CD4-positive, alpha-beta memory T cell (primary cell): ENCODE measurements at regions not wholly inside any gene's neighbourhood (a gene's known extent, or its start where the extent isn't known, plus 50 kb on each side); places are given as distances from the start of the nearest gene placed in this dataset.

Experiments used
- CTCF ChIA-PET: fragments of 350-600 bp; sonication (Branson Sonifier 250); formaldehyde crosslinking; loops from one replicate; lab custom pipeline; 2021; ENCODE audit warnings: inconsistent platforms; ENCODE audit not compliant: partially characterized antibody; lab: Charles Lee
- POLR2A ChIA-PET: fragments of 350-600 bp; sonication (Branson Sonifier 250); formaldehyde crosslinking; loops from one replicate; lab custom pipeline; 2021; ENCODE audit not compliant: partially characterized antibody; lab: Charles Lee
- DNase-seq, 5 donors: peaks; one replicate each; pipeline versions ENCODE4 v3.0.0 to v3.0.0-alpha.2; 2020 to 2022; ENCODE audit warnings: mixed read lengths in 1 of 5
- H3K27ac ChIP-seq: one replicate; pipeline ENCODE4 v1.7.0; 2013; ENCODE audit warnings: low read depth, low read length
- H3K27me3 ChIP-seq: 2 replicates; pipeline ENCODE4 v1.7.0; 2013; ENCODE audit warnings: mild to moderate bottlenecking, low read length, moderate library complexity; ENCODE audit not compliant: insufficient read depth
- H3K36me3 ChIP-seq: 2 replicates; pipeline ENCODE4 v1.7.0; 2013; ENCODE audit warnings: mild to moderate bottlenecking, low read length, moderate library complexity; ENCODE audit not compliant: insufficient read depth
- H3K4me1 ChIP-seq: 2 replicates; pipeline ENCODE4 v1.7.0; 2013; ENCODE audit warnings: mild to moderate bottlenecking, low read length, moderate library complexity; ENCODE audit not compliant: insufficient read depth
- H3K4me3 ChIP-seq, 2 donors: one replicate each; pipeline ENCODE4 v1.7.0; 2013; ENCODE audit warnings: low read length in 2 of 2, mild to moderate bottlenecking in 1 of 2
- H3K9me3 ChIP-seq, 2 donors: one replicate each; pipeline ENCODE4 v1.7.0; 2013; ENCODE audit warnings: low read length in 2 of 2, control low read depth in 1 of 2; ENCODE audit not compliant: control insufficient read depth in 1 of 2
- H3K27ac Mint-ChIP-seq, 7 donors: one replicate each; pipeline ENCODE4 v1.8.0; 2020 to 2021; ENCODE audit warnings: mixed read lengths in 7 of 7, mild to moderate bottlenecking in 6 of 7, inconsistent platforms in 3 of 7, moderate library complexity in 3 of 7
- H3K27me3 Mint-ChIP-seq, 2 donors: one replicate each; pipeline ENCODE4 v1.8.0; 2020 to 2021; ENCODE audit warnings: mixed read lengths in 2 of 2
- H3K36me3 Mint-ChIP-seq, 2 donors: one replicate each; pipeline ENCODE4 v1.8.0; 2020 to 2021; ENCODE audit warnings: mixed read lengths in 2 of 2, inconsistent platforms in 1 of 2, mild to moderate bottlenecking in 1 of 2
- H3K4me1 Mint-ChIP-seq, 4 donors: one replicate each; pipeline ENCODE4 v1.8.0; 2020 to 2021; ENCODE audit warnings: mixed read lengths in 4 of 4, mild to moderate bottlenecking in 1 of 4
- H3K4me3 Mint-ChIP-seq, 8 donors: one replicate each; pipeline ENCODE4 v1.8.0; 2020 to 2021; ENCODE audit warnings: mixed read lengths in 8 of 8, mild to moderate bottlenecking in 7 of 8, moderate library complexity in 6 of 8, inconsistent platforms in 3 of 8
- H3K9me3 Mint-ChIP-seq, 8 donors: one replicate each; pipeline ENCODE4 v1.8.0; 2020 to 2021; ENCODE audit warnings: mixed read lengths in 8 of 8, mild to moderate bottlenecking in 5 of 8, inconsistent platforms in 3 of 8, moderate library complexity in 1 of 8
- intact Hi-C: fragments of 100-400 bp; cut with micrococcal nuclease; formaldehyde crosslinking; loops from one replicate; pipeline ENCODE4 v1.15.1; 2023

DNA sequence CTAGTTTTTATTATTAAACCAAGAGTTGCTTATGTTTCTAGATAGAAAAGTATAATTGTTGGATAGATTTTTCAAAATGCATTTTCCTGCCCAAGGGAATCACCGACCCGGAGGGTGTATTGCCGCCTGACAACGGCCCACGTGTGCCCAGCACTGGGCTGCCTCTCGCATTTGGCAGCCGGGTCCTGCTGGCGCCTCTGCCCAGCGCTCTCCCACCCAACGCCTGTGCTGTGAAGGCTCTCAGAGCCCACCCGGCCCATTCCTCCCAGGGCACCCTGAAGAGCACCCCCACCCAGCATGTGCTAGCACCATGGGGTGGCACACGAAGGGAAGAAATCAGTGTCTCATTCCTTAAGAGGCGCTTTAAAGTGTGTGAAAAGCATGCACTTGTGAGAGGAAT, 88.3 kb upstream of the AFDN start:
- intact Hi-C loops: no loop called here

DNA sequence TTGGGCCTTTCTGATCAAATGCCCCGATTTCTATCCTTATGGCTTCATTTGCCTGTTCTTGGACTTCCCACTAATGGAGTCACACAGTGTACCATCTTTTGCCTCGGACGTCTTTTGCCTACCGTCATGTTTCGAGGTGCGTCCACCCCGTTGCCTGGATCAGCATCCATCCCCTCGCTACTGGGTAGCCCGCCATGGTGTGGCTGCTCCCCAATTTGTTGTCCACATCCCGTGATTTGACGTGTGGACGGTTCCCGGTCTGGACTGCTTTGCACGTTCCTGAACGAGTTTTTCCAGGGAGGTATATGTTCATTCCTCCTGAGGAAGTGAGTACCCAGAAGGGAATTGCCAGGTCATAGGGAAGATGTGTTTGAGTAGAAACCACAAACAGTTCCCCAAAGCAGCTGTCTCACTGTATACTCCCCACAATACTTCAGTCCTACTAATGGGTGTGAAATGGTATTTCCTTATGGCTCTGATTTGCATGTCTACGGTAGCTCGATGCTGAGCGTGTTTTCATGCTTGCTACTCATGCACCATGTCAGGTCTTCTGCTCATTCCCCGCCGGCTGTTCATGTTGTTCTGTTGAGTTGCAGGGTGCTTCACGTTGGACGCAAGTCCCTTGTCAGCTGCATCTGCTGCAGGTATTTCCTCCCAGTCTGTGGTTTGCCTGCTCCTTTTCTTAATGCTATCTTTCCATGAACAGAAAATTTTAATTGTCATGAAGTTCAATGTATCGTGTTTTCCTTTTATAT, 86.8 kb upstream of the AFDN start:
- intact Hi-C loops: no loop called here
- CTCF ChIA-PET: no interaction called here
- no peak for DNase-seq
- no peaks in the 10 kb centered on the region for H3K27me3 ChIP-seq
- Mint-ChIP-seq H3K9me3 (no peaks in the 10 kb centered on the region), H3K4me3 (no peak overlapping the region), H3K27ac (no peak overlapping the region), H3K36me3 (no peaks in the 10 kb centered on the region), H3K4me1 (peaks cover 0 to 1% (median 0%) of the 10 kb centered on the region in 4 donors), H3K27me3 (peaks cover 0 to 6% of the 10 kb centered on the region in 2 donors)
- POLR2A ChIA-PET: no interaction called here
- H3K27ac ChIP-seq: no peak overlapping the region
- no peaks in the 10 kb centered on the region for H3K9me3 ChIP-seq
- no peak overlapping the region for H3K4me3 ChIP-seq
- H3K36me3 ChIP-seq: no peaks in the 10 kb centered on the region
- H3K4me1 ChIP-seq: no peaks in the 10 kb centered on the region

More for the DNA sequence above, 88.3 kb upstream of the AFDN start:
- H3K36me3 Mint-ChIP-seq: peaks cover 0 to 3% of the 10 kb centered on the region in 2 donors
- no peak overlapping the region for H3K27ac Mint-ChIP-seq
- no peak overlapping the region for H3K27ac ChIP-seq
- peaks cover 0 to 3% (median 0%) of the 10 kb centered on the region in 8 donors for H3K9me3 Mint-ChIP-seq
- no peaks in the 10 kb centered on the region for H3K27me3 ChIP-seq
- DNase-seq: no peak
- ChIA-PET CTCF (no interaction called here), POLR2A (no interaction called here)
- H3K4me1 Mint-ChIP-seq: peaks cover 0 to 1% (median under 1%) of the 10 kb centered on the region in 4 donors
- H3K4me3 Mint-ChIP-seq: no peak overlapping the region
- peaks cover 0 to 6% of the 10 kb centered on the region in 2 donors for H3K27me3 Mint-ChIP-seq
- H3K4me3 ChIP-seq: no peak overlapping the region
- no peaks in the 10 kb centered on the region for H3K36me3 ChIP-seq
- H3K9me3 ChIP-seq: no peaks in the 10 kb centered on the region
- H3K4me1 ChIP-seq: no peaks in the 10 kb centered on the region

GRCh38 chr6:167742719-167743303, 83.9 kb upstream of the AFDN start:
- ChIA-PET CTCF (no interaction called here), POLR2A (no interaction called here)
- Histone ChIP-seq H3K9me3 (no peaks in the 10 kb centered on the region), H3K27ac (no peak overlapping the region), H3K27me3 (no peaks in the 10 kb centered on the region), H3K4me3 (no peak overlapping the region), H3K4me1 (no peaks in the 10 kb centered on the region), H3K36me3 (no peaks in the 10 kb centered on the region)
- H3K36me3 Mint-ChIP-seq: no peaks in the 10 kb centered on the region
- intact Hi-C loops: no loop called here
- H3K4me3 Mint-ChIP-seq: no peak overlapping the region
- H3K9me3 Mint-ChIP-seq: no peaks in the 10 kb centered on the region
- H3K27me3 Mint-ChIP-seq: peaks cover 4 to 7% of the 10 kb centered on the region in 2 donors
- H3K27ac Mint-ChIP-seq: no peak overlapping the region
- no peak for DNase-seq
- no peaks in the 10 kb centered on the region for H3K4me1 Mint-ChIP-seq

- H3K9me3 ChIP-seq: no peaks in the 10 kb centered on the region
- H3K4me3 ChIP-seq: no peak overlapping the region
- Mint-ChIP-seq H3K4me1 (no peaks in the 10 kb centered on the region), H3K9me3 (no peaks in the 10 kb centered on the region), H3K27ac (no peak overlapping the region), H3K27me3 (peaks cover 4 to 5% of the 10 kb centered on the region in 2 donors), H3K36me3 (no peaks in the 10 kb centered on the region), H3K4me3 (no peak overlapping the region)
- H3K27ac ChIP-seq: no peak overlapping the region
- no peak for DNase-seq
- no peaks in the 10 kb centered on the region for H3K27me3 ChIP-seq
- intact Hi-C loops: no loop called here
- ChIA-PET POLR2A (no interaction called here), CTCF (no interaction called here)
- no peaks in the 10 kb centered on the region for H3K36me3 ChIP-seq
- H3K4me1 ChIP-seq: no peaks in the 10 kb centered on the region
Observed at GRCh38 chr6:167744681-167745669, 81.7 kb upstream of the AFDN start.

- ChIA-PET CTCF (no interaction called here), POLR2A (no interaction called here)
- intact Hi-C loops: no loop called here
- Histone ChIP-seq H3K27me3 (no peaks in the 10 kb centered on the region), H3K27ac (no peak overlapping the region), H3K36me3 (no peaks in the 10 kb centered on the region), H3K9me3 (no peaks in the 10 kb centered on the region), H3K4me3 (no peak overlapping the region), H3K4me1 (no peaks in the 10 kb centered on the region)
- no peak overlapping the region for H3K4me3 Mint-ChIP-seq
- no peaks in the 10 kb centered on the region for H3K36me3 Mint-ChIP-seq
- peaks cover 4 to 5% of the 10 kb centered on the region in 2 donors for H3K27me3 Mint-ChIP-seq
- no peak overlapping the region for H3K27ac Mint-ChIP-seq
- no peaks in the 10 kb centered on the region for H3K9me3 Mint-ChIP-seq
- H3K4me1 Mint-ChIP-seq: no peaks in the 10 kb centered on the region
- no peak for DNase-seq
Observed at GRCh38 chr6:167745670-167746389, 80.9 kb upstream of the AFDN start.

- H3K4me1 Mint-ChIP-seq: no peaks in the 10 kb centered on the region
- H3K9me3 Mint-ChIP-seq: peaks cover 0 to under 1% (median 0%) of the 10 kb centered on the region in 8 donors
- no peak overlapping the region for H3K4me3 Mint-ChIP-seq
- no peaks in the 10 kb centered on the region for H3K27me3 ChIP-seq
- no peaks in the 10 kb centered on the region for H3K4me1 ChIP-seq
- peaks cover 4 to 6% of the 10 kb centered on the region in 2 donors for H3K27me3 Mint-ChIP-seq
- H3K27ac Mint-ChIP-seq: no peak overlapping the region
- no peaks in the 10 kb centered on the region for H3K36me3 ChIP-seq
- POLR2A ChIA-PET: no interaction called here
- no peak for DNase-seq
- no peaks in the 10 kb centered on the region for H3K36me3 Mint-ChIP-seq
- H3K4me3 ChIP-seq: no peak overlapping the region
- H3K27ac ChIP-seq: no peak overlapping the region
- CTCF ChIA-PET: no interaction called here
- no peaks in the 10 kb centered on the region for H3K9me3 ChIP-seq
- intact Hi-C loops: no loop called here
Observed at GRCh38 chr6:167746390-167746907, 80.3 kb upstream of the AFDN start.
